ENCODE measurements at regions not wholly inside any gene's neighbourhood (a gene's known extent, or its start where the extent isn't known, plus 50 kb on each side); places are given as distances from the start of the nearest gene placed in this dataset.

DNA sequence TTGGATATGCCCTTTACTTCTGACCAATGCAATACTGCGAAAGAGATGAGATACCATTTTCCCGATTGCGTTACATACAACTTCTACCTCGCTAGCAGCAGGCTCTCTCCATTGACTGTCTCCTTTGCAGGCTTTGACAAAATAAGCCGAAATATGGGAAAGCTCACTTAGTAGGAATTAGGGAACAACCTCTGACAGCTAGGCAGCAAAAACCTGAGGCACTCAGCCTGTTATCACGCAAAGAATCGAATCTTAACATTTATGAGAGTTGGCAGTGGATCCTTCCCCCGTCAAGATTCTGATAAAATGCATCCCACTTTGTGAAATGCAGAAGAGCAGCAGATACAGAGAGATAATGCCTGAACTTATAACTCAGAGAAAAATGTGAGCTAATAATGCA is 1379.5 kb upstream of the PCDH9 start:
- TF ChIP-seq, protein P1, sequence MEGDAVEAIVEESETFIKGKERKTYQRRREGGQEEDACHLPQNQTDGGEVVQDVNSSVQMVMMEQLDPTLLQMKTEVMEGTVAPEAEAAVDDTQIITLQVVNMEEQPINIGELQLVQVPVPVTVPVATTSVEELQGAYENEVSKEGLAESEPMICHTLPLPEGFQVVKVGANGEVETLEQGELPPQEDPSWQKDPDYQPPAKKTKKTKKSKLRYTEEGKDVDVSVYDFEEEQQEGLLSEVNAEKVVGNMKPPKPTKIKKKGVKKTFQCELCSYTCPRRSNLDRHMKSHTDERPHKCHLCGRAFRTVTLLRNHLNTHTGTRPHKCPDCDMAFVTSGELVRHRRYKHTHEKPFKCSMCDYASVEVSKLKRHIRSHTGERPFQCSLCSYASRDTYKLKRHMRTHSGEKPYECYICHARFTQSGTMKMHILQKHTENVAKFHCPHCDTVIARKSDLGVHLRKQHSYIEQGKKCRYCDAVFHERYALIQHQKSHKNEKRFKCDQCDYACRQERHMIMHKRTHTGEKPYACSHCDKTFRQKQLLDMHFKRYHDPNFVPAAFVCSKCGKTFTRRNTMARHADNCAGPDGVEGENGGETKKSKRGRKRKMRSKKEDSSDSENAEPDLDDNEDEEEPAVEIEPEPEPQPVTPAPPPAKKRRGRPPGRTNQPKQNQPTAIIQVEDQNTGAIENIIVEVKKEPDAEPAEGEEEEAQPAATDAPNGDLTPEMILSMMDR (IDR thresholded peaks at IDR 0.05): no peak
- TF ChIP-seq, protein P2, sequence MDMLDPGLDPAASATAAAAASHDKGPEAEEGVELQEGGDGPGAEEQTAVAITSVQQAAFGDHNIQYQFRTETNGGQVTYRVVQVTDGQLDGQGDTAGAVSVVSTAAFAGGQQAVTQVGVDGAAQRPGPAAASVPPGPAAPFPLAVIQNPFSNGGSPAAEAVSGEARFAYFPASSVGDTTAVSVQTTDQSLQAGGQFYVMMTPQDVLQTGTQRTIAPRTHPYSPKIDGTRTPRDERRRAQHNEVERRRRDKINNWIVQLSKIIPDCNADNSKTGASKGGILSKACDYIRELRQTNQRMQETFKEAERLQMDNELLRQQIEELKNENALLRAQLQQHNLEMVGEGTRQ (IDR thresholded peaks at IDR 0.05; ENCODE audit: borderline replicate concordance, low read depth, low read length): no peak
- TF ChIP-seq SMC3 (IDR thresholded peaks at IDR 0.05; ENCODE audit: low read depth, low read length) (no peak), POLR2AphosphoS5 (IDR thresholded peaks at IDR 0.05; ENCODE audit: low read depth, low read length) (no peak)

Measured in SK-N-SH (cell line).